Liver (tissue), 8 donors: ENCODE measurements at regions not wholly inside any gene's neighbourhood (a gene's known extent, or its start where the extent isn't known, plus 50 kb on each side); places are given as distances from the start of the nearest gene placed in this dataset.

ENCODE experiments used
- DNase-seq: peaks from one replicate; pipeline ENCODE4 v3.0.0-alpha.2; 2017; ENCODE audit warnings: low spot score
- H3K27ac ChIP-seq, 2 donors: one replicate each; pipeline ENCODE4 v1.7.0; 2013; ENCODE audit warnings: inconsistent platforms in 2 of 2, low read length in 2 of 2, control low read depth in 1 of 2, low read depth in 1 of 2, mild to moderate bottlenecking in 1 of 2
- H3K27me3 ChIP-seq, 4 donors: one replicate each; pipeline versions ENCODE4 v1.6.1 to v1.7.0; 2013; ENCODE audit warnings: low read length in 3 of 4, inconsistent platforms in 1 of 4, mild to moderate bottlenecking in 1 of 4, moderate library complexity in 1 of 4; ENCODE audit not compliant: control insufficient read depth in 4 of 4, insufficient read depth in 4 of 4
- H3K36me3 ChIP-seq, 4 donors: one replicate each; pipeline versions ENCODE4 v1.6.1 to v1.7.0; 2013; ENCODE audit warnings: low read length in 3 of 4, mild to moderate bottlenecking in 3 of 4, low read depth in 1 of 4, moderate library complexity in 1 of 4; ENCODE audit not compliant: control insufficient read depth in 4 of 4, insufficient read depth in 3 of 4
- H3K4me1 ChIP-seq, 4 donors: one replicate each; pipeline versions ENCODE4 v1.6.1 to v1.7.0; 2013; ENCODE audit warnings: low read length in 3 of 4, mild to moderate bottlenecking in 3 of 4, moderate library complexity in 1 of 4; ENCODE audit not compliant: control insufficient read depth in 4 of 4, insufficient read depth in 4 of 4
- H3K4me3 ChIP-seq, 3 donors: one replicate each; pipeline versions ENCODE4 v1.6.1 to v1.7.0; 2013; ENCODE audit warnings: low read length in 3 of 3, control low read depth in 1 of 3, low read depth in 1 of 3, mild to moderate bottlenecking in 1 of 3
- H3K9ac ChIP-seq, 2 donors: one replicate each; pipeline ENCODE4 v1.7.0; 2013; ENCODE audit warnings: low read length in 2 of 2, mild to moderate bottlenecking in 2 of 2, moderate library complexity in 2 of 2, control low read depth in 1 of 2, low read depth in 1 of 2
- H3K9me3 ChIP-seq, 4 donors: one replicate each; pipeline versions ENCODE4 v1.6.1 to v1.7.0; 2013; ENCODE audit warnings: low read length in 3 of 4; ENCODE audit not compliant: control insufficient read depth in 4 of 4
- EGR1 ChIP-seq, 2 donors: IDR thresholded peaks; 2 replicates each; pipeline ENCODE4 v1.6.1; 2016 to 2018; ENCODE audit warnings: antibody characterized with exemption in 2 of 2, low read depth in 2 of 2
- FOXA1 ChIP-seq: IDR thresholded peaks from 2 replicates; pipeline ENCODE4 v1.6.1; 2016; ENCODE audit warnings: antibody characterized with exemption
- FOXA2 ChIP-seq: IDR thresholded peaks from 2 replicates; pipeline ENCODE4 v1.6.1; 2016; ENCODE audit warnings: antibody characterized with exemption
- GABPA ChIP-seq, 2 donors: IDR thresholded peaks in 1 of 2; conservative IDR thresholded peaks in 1 of 2; 2 replicates each; pipeline ENCODE4 v1.6.1; 2016; ENCODE audit warnings: antibody characterized with exemption in 2 of 2, mild to moderate bottlenecking in 1 of 2, moderate library complexity in 1 of 2
- HNF4A ChIP-seq, 2 donors: conservative IDR thresholded peaks; 2 replicates each; pipeline ENCODE4 v1.6.1; 2016; ENCODE audit warnings: antibody characterized with exemption in 2 of 2, mild to moderate bottlenecking in 2 of 2
- HNF4G ChIP-seq: IDR thresholded peaks from 2 replicates; pipeline ENCODE4 v1.6.1; 2016; ENCODE audit warnings: antibody characterized with exemption
- JUND ChIP-seq, 2 donors: IDR thresholded peaks; 2 replicates each; pipeline ENCODE4 v1.6.1; 2016; ENCODE audit warnings: antibody characterized with exemption in 2 of 2
- NR2F2 ChIP-seq: IDR thresholded peaks from 2 replicates; pipeline ENCODE4 v1.6.1; 2016; ENCODE audit warnings: antibody characterized with exemption
- RAD21 ChIP-seq, 2 donors: IDR thresholded peaks; 2 replicates each; pipeline ENCODE4 v1.6.1; 2016; ENCODE audit warnings: antibody characterized with exemption in 2 of 2, mild to moderate bottlenecking in 2 of 2
- RXRA ChIP-seq, 2 donors: IDR thresholded peaks; 2 replicates each; pipeline ENCODE4 v1.6.1; 2017 to 2018; ENCODE audit warnings: antibody characterized with exemption in 2 of 2, mild to moderate bottlenecking in 1 of 2
- SP1 ChIP-seq: IDR thresholded peaks from 2 replicates; pipeline ENCODE4 v1.6.1; 2018; ENCODE audit warnings: antibody characterized with exemption, mild to moderate bottlenecking
- YY1 ChIP-seq: IDR thresholded peaks from 2 replicates; pipeline ENCODE4 v1.6.1; 2016; ENCODE audit warnings: antibody characterized with exemption, mild to moderate bottlenecking
- WGBS: extraction: QIAGEN DNeasy Blood & Tissue Kit; methylation state at CpG from one replicate; pipeline ENCODE4 v1.1.7; 2013; 5-methylcytosine and 5-hydroxymethylcytosine counted together
- TF ChIP-seq, protein P1 (sequence below): fragments of 150-350 bp; IDR thresholded peaks from 2 replicates; pipeline ENCODE4 v1.5.1; 2017; ENCODE audit warnings: improper control_type of control experiment, low read depth, low read length; ENCODE audit not compliant: missing input control
- TF ChIP-seq, protein P2 (sequence below): IDR thresholded peaks from 2 replicates; pipeline ENCODE4 v1.6.1; 2016; ENCODE audit warnings: antibody characterized with exemption
- TF ChIP-seq, protein P3 (sequence below): IDR thresholded peaks from 2 replicates; pipeline ENCODE4 v1.6.1; 2016; ENCODE audit warnings: antibody characterized with exemption
- TF ChIP-seq, protein P4 (sequence below): IDR thresholded peaks from 2 replicates; pipeline ENCODE4 v1.6.1; 2016; ENCODE audit warnings: antibody characterized with exemption, mild to moderate bottlenecking
- TF ChIP-seq, protein P5 (sequence below): IDR thresholded peaks from 2 replicates; pipeline ENCODE4 v1.6.1; 2016; ENCODE audit warnings: antibody characterized with exemption
- donor health status: healthy.
- donor health status: healthy.
- donor health status: healthy.
- donor health status: healthy.
- donor health status: healthy.

DNA sequence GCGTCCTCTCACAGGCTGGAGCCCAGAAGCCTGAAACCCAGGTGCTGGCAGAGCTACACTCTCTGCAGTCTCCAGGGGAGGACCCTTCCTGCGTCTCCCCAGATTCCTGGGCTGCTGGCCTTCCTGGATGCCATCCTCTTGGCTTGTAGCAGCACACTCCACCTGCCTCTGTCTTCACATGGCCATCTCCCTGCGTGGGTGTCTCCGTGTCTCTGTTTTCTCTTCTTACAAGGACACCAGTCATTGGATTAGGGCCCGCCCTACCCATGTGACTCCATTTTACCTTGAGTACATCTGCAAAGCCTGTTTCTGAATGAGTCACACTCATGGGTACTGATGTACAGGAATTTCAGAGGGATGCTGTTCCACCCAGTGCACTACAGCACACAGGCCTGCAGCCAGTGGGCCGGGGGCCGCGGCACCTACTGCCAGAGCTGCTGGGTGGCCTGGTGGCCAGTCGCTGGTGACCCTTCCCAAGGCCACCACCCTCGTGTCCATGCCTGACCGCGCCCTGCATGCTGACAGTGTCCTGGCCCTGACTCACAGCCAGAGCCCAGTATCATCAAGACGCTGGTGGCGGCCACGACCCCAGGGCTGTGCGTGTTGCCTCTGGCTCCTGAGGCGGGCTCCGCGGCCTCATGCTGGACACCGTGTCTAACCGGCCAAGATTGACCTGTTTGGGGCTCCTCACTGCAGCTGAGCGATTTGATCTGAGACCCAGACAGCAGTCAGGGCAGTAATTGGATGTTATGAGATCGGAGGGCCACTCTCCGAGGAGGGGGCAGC is 63.6 kb upstream of the NKX1-1 start:
- Histone ChIP-seq H3K27me3 (peaks cover 0 to 6% (median 3%) of the 10 kb centered on the region in 4 donors), H3K4me1 (no peaks in the 10 kb centered on the region), H3K36me3 (no peaks in the 10 kb centered on the region), H3K9ac (no peak overlapping the region), H3K9me3 (peaks cover 0 to 2% (median 0%) of the 10 kb centered on the region in 4 donors), H3K4me3 (no peak overlapping the region), H3K27ac (no peak overlapping the region)
- TF ChIP-seq, protein P1, sequence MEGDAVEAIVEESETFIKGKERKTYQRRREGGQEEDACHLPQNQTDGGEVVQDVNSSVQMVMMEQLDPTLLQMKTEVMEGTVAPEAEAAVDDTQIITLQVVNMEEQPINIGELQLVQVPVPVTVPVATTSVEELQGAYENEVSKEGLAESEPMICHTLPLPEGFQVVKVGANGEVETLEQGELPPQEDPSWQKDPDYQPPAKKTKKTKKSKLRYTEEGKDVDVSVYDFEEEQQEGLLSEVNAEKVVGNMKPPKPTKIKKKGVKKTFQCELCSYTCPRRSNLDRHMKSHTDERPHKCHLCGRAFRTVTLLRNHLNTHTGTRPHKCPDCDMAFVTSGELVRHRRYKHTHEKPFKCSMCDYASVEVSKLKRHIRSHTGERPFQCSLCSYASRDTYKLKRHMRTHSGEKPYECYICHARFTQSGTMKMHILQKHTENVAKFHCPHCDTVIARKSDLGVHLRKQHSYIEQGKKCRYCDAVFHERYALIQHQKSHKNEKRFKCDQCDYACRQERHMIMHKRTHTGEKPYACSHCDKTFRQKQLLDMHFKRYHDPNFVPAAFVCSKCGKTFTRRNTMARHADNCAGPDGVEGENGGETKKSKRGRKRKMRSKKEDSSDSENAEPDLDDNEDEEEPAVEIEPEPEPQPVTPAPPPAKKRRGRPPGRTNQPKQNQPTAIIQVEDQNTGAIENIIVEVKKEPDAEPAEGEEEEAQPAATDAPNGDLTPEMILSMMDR, result no peak
- TF ChIP-seq RAD21 (IDR thresholded peaks at IDR 0.05), result no peak
- no peak for TF ChIP-seq HNF4G
- no peak for TF ChIP-seq RXRA (IDR thresholded peaks at IDR 0.05)
- TF ChIP-seq, protein P2, sequence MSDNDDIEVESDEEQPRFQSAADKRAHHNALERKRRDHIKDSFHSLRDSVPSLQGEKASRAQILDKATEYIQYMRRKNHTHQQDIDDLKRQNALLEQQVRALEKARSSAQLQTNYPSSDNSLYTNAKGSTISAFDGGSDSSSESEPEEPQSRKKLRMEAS, result no peak
- TF ChIP-seq EGR1 (IDR thresholded peaks at IDR 0.05; ENCODE audit: low read depth in 2 of 2), result no peak
- no peak for DNase-seq
- 81% methylated on average over 24 of the region's 24 CpGs for WGBS

DNA sequence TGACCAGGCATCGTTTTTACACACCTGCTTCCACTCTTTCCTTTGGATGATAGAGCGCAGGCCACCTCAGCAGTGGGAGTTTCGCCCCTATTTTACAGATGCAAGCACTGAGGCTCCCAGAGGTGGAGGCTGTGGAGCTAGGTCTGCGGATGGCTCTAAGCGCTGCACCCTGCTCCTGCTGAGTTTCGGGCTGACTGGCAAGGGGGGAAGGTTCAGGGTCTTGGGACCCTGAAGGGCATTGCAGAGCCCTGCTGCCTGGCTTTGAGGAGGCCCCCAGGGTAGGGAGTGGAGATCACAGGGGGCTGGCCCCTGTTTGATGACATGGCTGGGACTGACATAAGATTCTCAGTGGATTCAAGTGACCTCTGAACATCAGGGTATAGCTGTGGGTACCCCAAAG is 62.8 kb upstream of the NKX1-1 start:
- Histone ChIP-seq H3K27ac (no peak overlapping the region), H3K36me3 (no peaks in the 10 kb centered on the region), H3K4me3 (no peak overlapping the region), H3K9ac (no peak overlapping the region), H3K9me3 (peaks cover 0 to 2% (median 0%) of the 10 kb centered on the region in 4 donors), H3K4me1 (no peaks in the 10 kb centered on the region), H3K27me3 (peaks cover 0 to 6% (median 3%) of the 10 kb centered on the region in 4 donors)
- 76% methylated on average over 6 of the region's 6 CpGs for WGBS
- TF ChIP-seq EGR1 (IDR thresholded peaks at IDR 0.05; ENCODE audit: low read depth in 2 of 2), result no peak
- TF ChIP-seq, protein P3, sequence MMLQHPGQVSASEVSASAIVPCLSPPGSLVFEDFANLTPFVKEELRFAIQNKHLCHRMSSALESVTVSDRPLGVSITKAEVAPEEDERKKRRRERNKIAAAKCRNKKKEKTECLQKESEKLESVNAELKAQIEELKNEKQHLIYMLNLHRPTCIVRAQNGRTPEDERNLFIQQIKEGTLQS, result no peak
- no peak for TF ChIP-seq RXRA (IDR thresholded peaks at IDR 0.05)
- TF ChIP-seq YY1, result no peak
- TF ChIP-seq, protein P2, result no peak
- TF ChIP-seq GABPA (IDR thresholded peaks at IDR 0.05 in 1 of 2, conservative IDR thresholded peaks at IDR 0.05 in 1 of 2), result no peak
- TF ChIP-seq, protein P4, sequence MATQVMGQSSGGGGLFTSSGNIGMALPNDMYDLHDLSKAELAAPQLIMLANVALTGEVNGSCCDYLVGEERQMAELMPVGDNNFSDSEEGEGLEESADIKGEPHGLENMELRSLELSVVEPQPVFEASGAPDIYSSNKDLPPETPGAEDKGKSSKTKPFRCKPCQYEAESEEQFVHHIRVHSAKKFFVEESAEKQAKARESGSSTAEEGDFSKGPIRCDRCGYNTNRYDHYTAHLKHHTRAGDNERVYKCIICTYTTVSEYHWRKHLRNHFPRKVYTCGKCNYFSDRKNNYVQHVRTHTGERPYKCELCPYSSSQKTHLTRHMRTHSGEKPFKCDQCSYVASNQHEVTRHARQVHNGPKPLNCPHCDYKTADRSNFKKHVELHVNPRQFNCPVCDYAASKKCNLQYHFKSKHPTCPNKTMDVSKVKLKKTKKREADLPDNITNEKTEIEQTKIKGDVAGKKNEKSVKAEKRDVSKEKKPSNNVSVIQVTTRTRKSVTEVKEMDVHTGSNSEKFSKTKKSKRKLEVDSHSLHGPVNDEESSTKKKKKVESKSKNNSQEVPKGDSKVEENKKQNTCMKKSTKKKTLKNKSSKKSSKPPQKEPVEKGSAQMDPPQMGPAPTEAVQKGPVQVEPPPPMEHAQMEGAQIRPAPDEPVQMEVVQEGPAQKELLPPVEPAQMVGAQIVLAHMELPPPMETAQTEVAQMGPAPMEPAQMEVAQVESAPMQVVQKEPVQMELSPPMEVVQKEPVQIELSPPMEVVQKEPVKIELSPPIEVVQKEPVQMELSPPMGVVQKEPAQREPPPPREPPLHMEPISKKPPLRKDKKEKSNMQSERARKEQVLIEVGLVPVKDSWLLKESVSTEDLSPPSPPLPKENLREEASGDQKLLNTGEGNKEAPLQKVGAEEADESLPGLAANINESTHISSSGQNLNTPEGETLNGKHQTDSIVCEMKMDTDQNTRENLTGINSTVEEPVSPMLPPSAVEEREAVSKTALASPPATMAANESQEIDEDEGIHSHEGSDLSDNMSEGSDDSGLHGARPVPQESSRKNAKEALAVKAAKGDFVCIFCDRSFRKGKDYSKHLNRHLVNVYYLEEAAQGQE, result no peak
- no peak for TF ChIP-seq HNF4A (conservative IDR thresholded peaks at IDR 0.05)
- TF ChIP-seq NR2F2, result no peak
- no peak for TF ChIP-seq RAD21 (IDR thresholded peaks at IDR 0.05)
- TF ChIP-seq, protein P5, sequence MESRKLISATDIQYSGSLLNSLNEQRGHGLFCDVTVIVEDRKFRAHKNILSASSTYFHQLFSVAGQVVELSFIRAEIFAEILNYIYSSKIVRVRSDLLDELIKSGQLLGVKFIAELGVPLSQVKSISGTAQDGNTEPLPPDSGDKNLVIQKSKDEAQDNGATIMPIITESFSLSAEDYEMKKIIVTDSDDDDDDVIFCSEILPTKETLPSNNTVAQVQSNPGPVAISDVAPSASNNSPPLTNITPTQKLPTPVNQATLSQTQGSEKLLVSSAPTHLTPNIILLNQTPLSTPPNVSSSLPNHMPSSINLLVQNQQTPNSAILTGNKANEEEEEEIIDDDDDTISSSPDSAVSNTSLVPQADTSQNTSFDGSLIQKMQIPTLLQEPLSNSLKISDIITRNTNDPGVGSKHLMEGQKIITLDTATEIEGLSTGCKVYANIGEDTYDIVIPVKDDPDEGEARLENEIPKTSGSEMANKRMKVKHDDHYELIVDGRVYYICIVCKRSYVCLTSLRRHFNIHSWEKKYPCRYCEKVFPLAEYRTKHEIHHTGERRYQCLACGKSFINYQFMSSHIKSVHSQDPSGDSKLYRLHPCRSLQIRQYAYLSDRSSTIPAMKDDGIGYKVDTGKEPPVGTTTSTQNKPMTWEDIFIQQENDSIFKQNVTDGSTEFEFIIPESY, result no peak
- TF ChIP-seq SP1, result no peak
- no peak for TF ChIP-seq FOXA2
- TF ChIP-seq FOXA1, result no peak
- no peak for TF ChIP-seq HNF4G
- TF ChIP-seq, protein P1, result no peak
- TF ChIP-seq JUND (IDR thresholded peaks at IDR 0.05), result no peak
- no peak for DNase-seq
